AG04450 (cell line): ENCODE measurements at regions not wholly inside any gene's neighbourhood (a gene's known extent, or its start where the extent isn't known, plus 50 kb on each side); places are given as distances from the start of the nearest gene placed in this dataset. TPM values are rescaled to one million over a fixed set of nuclear protein-coding genes. Genes with fewer than 3 reads are reported as not detected.
A peak's percentile ranks its signal among the peaks of the same experiment; 100 is the strongest.
"Not testable (repeated sequence)": the region's sequence is repeated elsewhere in the genome, so short reads cannot be mapped to it uniquely, and the experiment has no call there.

Experiments
- CTCF ChIA-PET: fragments of 300-600, 350-600 bp; formaldehyde crosslinking; extraction: SDS; loops from one replicate; lab custom pipeline; 2022; ENCODE audit warnings: antibody characterized with exemption, inconsistent platforms; lab: Charles Lee
- POLR2A ChIA-PET: fragments of 350-600 bp; formaldehyde crosslinking; extraction: SDS; loops from one replicate; lab custom pipeline; 2021; ENCODE audit warnings: antibody characterized with exemption, inconsistent platforms; lab: Yijun Ruan, JAX
- DNase-seq: peaks from one replicate; pipeline ENCODE4 v3.0.0-alpha.2; 2011; ENCODE audit warnings: low read depth, low spot score
- H3K27ac ChIP-seq: one replicate; pipeline ENCODE4 v1.5.1; 2012; ENCODE audit warnings: low read depth, low read length, control low read depth
- H3K27me3 ChIP-seq: one replicate; pipeline ENCODE4 v1.6.0; 2012; ENCODE audit warnings: low read length; ENCODE audit not compliant: control insufficient read depth, insufficient read depth
- H3K4me3 ChIP-seq: 2 replicates; pipeline ENCODE4 v1.5.1; 2011; ENCODE audit warnings: mild to moderate bottlenecking, low read depth, low read length, control low read depth
- H3K9me3 ChIP-seq: 2 replicates; pipeline ENCODE4 v1.5.1; 2012; ENCODE audit warnings: low read length; ENCODE audit not compliant: control insufficient read depth, insufficient read depth
- CTCF ChIP-seq: IDR thresholded peaks from 2 replicates; pipeline ENCODE4 v1.5.1; 2011; ENCODE audit warnings: low read depth, low read length, control low read depth, inconsistent platforms
- small RNA-seq: library from RNA; depleted of rRNA; stranded (forward); fragments of <200 nt; gene quantifications from one replicate; pipeline ENCODE3, GENCODE V24; 2012; ENCODE audit warnings: low read depth; ENCODE audit not compliant: insufficient read length

- no peak for DNase-seq
- Histone ChIP-seq H3K4me3 (no peak overlapping the region), H3K9me3 (no peaks in the 10 kb centered on the region), H3K27me3 (no peaks in the 10 kb centered on the region), H3K27ac (peak overlapping the region; percentile 84)
- ChIA-PET CTCF (no interaction called here), POLR2A (no interaction called here)
- no peak for TF ChIP-seq CTCF
These were observed 56.7 kb upstream of the LPAR1 start for GRCh38 chr9:111094958-111095357.

- Histone ChIP-seq H3K9me3 (no peaks in the 10 kb centered on the region), H3K27ac (peak overlapping the region; percentile 84), H3K4me3 (no peak overlapping the region), H3K27me3 (no peaks in the 10 kb centered on the region)
- peak; percentile 44 for DNase-seq
- ChIA-PET CTCF (no interaction called here), POLR2A (no interaction called here)
- no peak for TF ChIP-seq CTCF
These were observed 56.2 kb upstream of the LPAR1 start for GRCh38 chr9:111094433-111094924.

GRCh38 chr9:111092167-111092566, 53.9 kb upstream of the LPAR1 start:
- H3K27ac ChIP-seq, POLR2A ChIA-PET, H3K27me3 ChIP-seq, H3K4me3 ChIP-seq, H3K9me3 ChIP-seq, DNase-seq, CTCF ChIA-PET: not testable (repeated sequence)

Small RNAs in the stretch of these regions (small RNA-seq; reads per million reads assigned to genes)
- gene MIR7702 (not detected), gene RNY4P18 (not detected)
